NCI-H2107 treated with DMSO at 0.1 percent for 48 hours (cell line): ENCODE measurements at regions not wholly inside any gene's neighbourhood (a gene's known extent, or its start where the extent isn't known, plus 50 kb on each side); places are given as distances from the start of the nearest gene placed in this dataset.

Experiments used
- DNase-seq: peaks from one replicate; lab custom pipeline; 2025; ENCODE audit not compliant: unreplicated experiment; lab: John Stamatoyannopoulos, UW

GRCh38 chr2:19462256-19462645 is 103.8 kb upstream of the OSR1 start:
- no peak for DNase-seq

DNA sequence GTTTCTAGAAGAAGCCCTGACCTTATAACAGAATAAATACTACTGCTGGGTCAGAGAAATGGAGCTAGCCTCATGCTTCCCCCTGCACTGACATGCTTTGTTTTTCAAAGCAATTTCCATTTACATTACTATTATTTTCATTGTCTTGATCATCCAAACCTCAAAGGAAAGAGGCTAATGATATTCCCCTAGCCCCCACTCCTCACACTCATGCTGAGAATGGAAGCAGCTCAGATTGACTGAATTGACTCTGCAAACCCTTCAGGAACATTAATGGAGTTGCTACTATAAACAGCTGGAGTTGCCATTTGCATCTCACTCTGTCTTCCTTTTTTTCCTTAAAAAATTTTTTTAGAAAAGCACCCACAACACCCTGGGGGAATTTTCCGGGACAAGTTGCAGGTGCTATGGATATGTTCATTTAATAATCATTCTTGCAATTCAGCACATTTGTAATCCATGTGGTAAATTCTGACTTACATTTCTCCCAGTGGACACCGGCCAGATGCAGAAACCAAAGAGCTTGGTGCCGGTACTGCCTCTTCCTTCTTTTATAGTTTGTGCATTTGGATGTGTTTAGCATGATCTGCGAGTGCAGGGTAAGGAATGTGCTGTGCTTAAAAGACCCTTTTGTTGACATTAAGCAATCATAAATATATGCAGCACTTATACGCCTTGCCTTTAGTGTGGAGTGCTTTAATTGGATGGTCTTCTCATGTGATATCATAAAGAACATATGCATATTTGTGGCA is 103.3 kb upstream of the OSR1 start:
- no peak for DNase-seq

DNA sequence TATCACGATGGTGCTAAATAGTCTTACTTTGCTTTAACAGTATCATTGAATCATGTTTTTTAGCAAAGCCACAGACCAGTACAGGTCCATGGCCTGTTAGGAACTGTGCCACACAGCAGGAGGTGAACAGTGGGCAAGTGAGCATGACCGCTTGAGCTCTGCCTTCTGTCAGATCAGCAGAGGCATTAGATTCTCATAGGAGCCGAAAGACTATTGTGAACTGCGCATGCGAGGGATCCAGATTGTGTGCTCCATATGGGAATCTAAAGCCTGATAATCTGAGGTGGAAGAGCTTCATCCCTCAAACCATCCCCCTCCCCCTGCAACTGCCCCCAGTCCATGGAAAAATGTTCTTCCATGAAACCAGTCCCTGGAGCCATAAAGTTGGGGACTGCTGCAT is 102.3 kb upstream of the OSR1 start:
- no peak for DNase-seq

DNA sequence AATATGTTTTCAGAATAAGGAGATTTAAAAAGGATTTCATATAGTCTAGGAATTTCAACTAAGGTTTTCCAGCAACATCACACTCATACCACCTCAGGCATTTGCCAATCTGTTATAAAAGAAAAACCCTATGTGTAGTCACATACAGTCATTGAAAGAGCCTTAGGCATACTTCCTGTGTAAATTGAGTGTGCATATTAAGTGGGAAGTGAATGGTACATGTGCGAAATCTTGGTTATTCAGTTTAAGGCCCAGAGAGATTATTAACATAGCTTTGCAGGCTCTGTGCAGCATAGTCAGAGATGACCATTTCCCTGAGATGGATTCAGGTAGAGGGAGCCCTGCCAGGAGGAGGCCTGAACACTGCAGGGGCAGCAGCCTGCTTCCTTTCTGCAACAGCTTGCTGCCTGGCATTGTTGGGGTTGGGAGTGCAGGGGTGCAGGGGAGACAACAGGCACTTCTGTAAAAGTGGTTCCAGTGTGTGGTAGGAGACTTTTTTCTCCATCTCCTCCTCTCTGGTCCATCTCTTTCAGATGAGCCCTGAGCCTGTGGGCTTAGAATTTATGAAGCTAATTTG is 100.1 kb upstream of the OSR1 start:
- no peak for DNase-seq

DNA sequence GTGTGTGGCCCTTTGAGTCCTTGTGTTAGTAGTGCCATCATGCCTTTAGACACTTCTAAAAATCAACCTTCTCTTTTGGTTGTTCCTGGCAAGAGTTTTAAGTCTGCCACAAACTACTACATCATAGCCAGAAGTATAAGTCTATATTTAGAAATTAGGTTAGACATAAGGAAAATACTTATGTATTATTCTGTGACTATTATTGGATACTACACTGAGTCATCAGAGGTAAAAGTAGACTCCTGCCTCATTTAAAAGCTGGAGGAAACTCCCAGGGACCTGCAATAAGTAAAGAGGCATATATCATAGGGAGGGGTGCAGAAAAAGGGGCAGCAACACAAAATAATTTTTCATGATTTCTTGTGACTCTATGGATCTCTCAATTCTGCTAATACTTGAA is 99.4 kb upstream of the OSR1 start:
- DNase-seq = no peak

DNA sequence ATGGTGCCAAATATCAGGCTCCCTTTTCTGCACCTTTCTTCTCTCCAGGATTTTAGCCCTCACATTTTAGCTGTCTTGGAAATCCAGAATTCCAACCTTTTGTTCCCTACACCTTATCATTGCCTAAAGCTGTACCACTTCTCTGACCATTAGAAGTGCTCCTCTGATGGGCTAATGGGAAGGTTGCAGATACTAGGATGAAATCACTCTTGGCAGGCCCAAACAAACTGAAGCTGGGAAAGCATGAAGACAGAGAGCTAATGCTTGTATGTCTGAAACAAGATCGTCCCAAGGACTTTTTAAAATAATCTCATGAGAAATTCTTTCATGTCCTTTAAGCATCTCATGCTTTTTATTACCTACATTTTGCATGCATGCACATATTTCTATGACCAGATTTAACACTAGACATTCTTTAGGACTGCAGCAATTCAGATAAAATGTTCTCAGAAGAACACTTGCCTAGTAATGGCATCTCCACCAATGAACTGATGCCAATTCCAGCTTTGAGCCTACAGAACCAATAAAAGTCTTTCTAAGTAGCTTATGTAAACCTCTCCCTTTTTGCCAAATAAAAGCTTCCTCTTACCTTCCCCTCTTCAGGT is 98.4 kb upstream of the OSR1 start:
- no peak for DNase-seq

DNA sequence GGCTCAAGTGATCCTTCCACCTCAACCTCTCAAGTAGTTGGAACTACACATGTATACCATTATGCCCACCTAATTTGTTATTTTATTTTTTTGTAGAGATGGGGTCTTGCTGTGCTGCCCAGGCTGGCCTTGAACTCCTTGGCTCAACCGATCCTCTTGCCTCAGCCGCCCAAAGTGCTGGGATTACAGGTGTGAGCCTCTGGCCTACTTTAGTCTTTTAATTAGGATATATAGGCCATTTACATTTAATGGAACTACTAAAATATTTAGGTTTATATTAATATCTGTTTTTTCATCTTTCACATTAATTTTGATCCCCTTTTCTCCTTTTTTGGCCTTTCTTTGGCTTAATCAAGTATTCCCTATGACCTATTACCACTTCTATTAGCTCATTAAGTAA is 95.7 kb upstream of the OSR1 start:
- DNase-seq = no peak

GRCh38 chr2:19442731-19443130 is 84.3 kb upstream of the OSR1 start:
- DNase-seq = no peak

DNA sequence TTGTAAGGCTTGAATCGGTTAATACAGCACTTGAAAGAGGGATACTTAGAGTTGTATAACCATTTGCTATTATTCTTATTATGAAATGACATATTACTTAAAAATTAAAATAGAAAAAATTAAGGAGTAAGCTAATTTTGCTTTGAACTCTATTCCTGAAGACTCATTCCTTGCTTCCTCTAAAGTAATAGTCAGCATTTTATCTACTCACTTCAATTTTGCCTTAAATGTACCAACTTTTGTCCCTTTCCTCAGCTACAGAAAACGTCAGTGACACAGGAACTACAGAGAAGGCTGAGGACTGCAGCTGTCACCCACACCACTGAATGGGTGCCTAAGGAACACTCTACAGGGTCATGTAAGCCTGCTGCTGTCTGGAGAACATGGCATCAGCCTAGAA is 80.7 kb upstream of the OSR1 start:
- no peak for DNase-seq

DNA sequence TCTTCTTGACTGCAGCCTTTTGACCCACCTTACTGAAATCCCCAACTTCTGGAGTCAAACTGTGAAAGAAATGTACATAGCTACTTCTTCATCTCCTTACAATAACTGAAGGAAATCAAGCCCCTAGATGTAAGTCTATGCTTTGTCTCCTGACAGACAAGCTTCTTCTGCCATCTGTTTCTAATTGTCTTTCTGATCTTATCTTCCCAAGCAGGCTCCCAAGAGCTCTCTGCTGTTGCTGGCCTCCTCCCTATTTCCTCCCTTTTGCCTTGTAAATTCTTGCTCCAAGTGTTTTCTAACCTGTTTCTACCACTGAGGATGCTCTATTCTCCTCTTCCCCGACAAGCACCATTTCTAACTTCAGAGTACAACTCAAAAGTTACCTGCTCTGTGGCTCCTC is 77.4 kb upstream of the OSR1 start:
- DNase-seq = no peak

DNA sequence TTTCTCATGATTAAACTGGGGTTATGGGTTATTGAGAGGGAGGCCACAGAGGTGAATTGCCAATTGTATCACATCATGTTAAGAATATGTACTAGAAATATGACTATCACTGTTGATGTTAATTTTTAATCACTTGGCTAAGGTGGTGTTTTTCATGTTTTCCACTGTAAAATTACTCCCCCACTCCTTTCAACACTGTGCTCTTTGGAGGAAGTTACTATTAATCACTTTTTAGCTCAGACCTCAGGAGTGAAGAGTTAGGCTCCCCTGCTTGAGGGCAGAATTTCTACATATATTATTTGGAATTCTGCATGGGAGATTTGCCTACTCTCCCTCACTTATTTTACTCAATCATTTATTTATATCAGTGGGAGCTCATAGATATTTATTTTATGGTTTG is 76.0 kb upstream of the OSR1 start:
- no peak for DNase-seq

- DNase-seq = no peak
Observed at GRCh38 chr2:19426941-19427340, 68.5 kb upstream of the OSR1 start.

DNA sequence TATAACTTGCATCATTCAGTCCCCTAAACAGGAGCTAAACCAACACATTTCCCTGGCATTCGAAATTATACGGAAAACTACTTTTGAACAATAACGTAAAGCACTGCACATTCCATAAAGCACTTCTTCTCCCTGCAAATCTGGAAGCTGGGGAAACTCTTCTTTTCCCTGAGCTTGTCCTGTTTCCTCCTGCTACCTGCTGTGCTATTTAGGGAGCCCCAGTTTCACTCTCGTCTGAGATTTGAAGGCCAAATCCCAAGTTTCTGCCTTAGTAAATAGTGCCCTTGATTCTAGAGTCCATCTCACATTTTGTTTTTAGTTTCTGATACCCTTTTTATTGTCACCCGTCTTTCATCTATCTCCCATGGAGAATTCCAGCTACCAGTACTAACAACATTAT is 67.7 kb upstream of the OSR1 start:
- DNase-seq = no peak

- DNase-seq = no peak
Observed at GRCh38 chr2:19425419-19425818, 67.0 kb upstream of the OSR1 start.

DNA sequence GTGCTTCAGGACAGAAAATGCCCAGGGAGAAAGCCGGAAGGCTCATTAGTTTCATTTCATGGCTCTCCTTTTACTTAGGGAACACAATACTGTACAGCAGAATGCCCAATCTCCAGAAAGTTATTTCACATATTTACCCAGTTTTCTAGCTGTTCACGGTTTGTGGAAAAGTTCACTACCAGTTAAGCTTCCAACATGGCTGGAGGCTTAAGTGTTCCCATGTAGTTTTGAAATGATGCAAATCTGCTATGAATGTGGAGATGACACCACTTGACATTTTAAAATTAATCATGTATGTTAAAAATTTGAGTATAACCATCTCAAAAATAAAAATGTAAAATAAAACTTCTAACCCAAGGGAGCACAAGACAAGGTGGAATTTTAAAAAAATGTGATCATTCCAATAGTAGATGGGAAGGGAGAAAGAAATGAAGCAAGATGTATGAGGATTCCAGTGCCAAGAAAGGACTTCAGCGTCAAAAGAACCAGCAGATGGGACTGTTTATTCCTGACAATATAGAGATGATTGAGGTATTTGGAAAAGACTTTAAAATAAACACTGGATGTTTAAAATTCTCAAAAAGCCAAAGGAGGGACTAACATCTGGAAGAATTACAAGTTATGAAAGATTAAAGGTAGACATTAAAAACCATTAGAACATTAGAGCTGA is 60.9 kb upstream of the OSR1 start:
- DNase-seq = no peak

DNA sequence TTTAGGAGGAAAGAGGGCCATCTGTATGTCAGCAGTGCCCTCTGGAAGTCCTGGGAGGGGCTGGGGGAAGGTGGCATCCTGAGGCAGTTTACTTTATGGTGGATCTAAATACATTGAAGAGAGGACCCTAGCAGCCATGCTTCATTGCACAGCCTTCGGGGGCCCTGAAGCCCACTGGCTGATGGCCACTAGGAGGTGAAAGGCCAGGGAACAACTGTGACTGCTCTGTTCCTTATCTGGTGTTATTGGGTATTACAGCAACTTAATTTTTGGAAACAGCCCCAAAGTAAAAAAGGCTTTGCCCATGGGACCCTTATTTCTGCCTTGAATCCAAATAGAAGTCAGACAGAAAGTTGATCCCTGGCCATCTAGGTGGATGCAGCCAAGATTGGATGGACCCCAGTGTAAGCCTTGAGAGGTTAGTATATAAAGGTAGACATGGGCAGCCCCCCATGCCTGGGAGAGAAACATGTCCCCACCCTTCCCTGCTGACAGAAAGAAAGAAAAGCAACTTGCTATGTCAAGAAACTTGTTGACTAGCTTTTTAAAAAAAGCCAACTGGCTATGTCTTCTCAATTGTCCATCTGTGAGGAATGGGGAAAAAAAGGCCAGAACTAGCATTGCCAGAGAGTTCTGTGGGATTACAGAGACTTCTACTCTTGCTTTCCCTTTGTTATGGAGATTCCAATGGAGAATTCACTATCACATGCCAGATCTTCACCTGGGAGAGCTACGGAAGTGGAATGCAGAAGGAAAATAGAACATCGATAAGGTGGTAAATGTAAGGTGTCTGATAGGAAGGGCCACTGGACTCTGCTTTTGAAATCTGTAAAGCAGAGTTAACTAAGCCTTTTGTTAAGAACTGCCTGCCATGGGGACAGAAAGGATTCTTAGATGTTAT is 58.6 kb upstream of the OSR1 start:
- DNase-seq = no peak

GRCh38 chr2:19416083-19416482 is 57.7 kb upstream of the OSR1 start:
- no peak for DNase-seq

- DNase-seq = no peak
Observed at GRCh38 chr2:19409046-19409445, 50.6 kb upstream of the OSR1 start.

GRCh38 chr2:19408592-19408991 is 50.2 kb upstream of the OSR1 start:
- no peak for DNase-seq
